ENCODE measurements at regions not wholly inside any gene's neighbourhood (a gene's known extent, or its start where the extent isn't known, plus 50 kb on each side); places are given as distances from the start of the nearest gene placed in this dataset.

GRCh38 chr13:66138172-66138811 lies 1091.8 kb downstream of the PCDH9 start:
- no peak for TF ChIP-seq CTCF (IDR thresholded peaks at IDR 0.05; ENCODE audit: insufficient read depth, low read depth, low read length, missing control alignments)
- DNase-seq (ENCODE audit: low read depth) = no peak
- no peak overlapping the region for H3K4me3 ChIP-seq (ENCODE audit: low read length)

GRCh38 chr13:66137384-66137783 lies 1092.8 kb downstream of the PCDH9 start:
- H3K4me3 ChIP-seq (ENCODE audit: low read length) = no peak overlapping the region
- no peak for TF ChIP-seq CTCF (IDR thresholded peaks at IDR 0.05; ENCODE audit: insufficient read depth, low read depth, low read length, missing control alignments)
- no peak for DNase-seq (ENCODE audit: low read depth)

- TF ChIP-seq CTCF (IDR thresholded peaks at IDR 0.05; ENCODE audit: insufficient read depth, low read depth, low read length, missing control alignments) = no peak
- no peak for DNase-seq (ENCODE audit: low read depth)
- H3K4me3 ChIP-seq (ENCODE audit: low read length) = no peak overlapping the region
Measured at GRCh38 chr13:66128692-66129269, 1101.4 kb downstream of the PCDH9 start.

GRCh38 chr13:66128201-66128600 lies 1101.9 kb downstream of the PCDH9 start:
- no peak overlapping the region for H3K4me3 ChIP-seq (ENCODE audit: low read length)
- DNase-seq (ENCODE audit: low read depth) = no peak
- TF ChIP-seq CTCF (IDR thresholded peaks at IDR 0.05; ENCODE audit: insufficient read depth, low read depth, low read length, missing control alignments) = no peak

- no peak overlapping the region for H3K4me3 ChIP-seq (ENCODE audit: low read length)
- no peak for DNase-seq (ENCODE audit: low read depth)
- no peak for TF ChIP-seq CTCF (IDR thresholded peaks at IDR 0.05; ENCODE audit: insufficient read depth, low read depth, low read length, missing control alignments)
Measured at GRCh38 chr13:66117563-66117962, 1112.6 kb downstream of the PCDH9 start.

GRCh38 chr13:66113882-66114526 lies 1116.1 kb downstream of the PCDH9 start:
- no peak for DNase-seq (ENCODE audit: low read depth)
- no peak for TF ChIP-seq CTCF (IDR thresholded peaks at IDR 0.05; ENCODE audit: insufficient read depth, low read depth, low read length, missing control alignments)
- H3K4me3 ChIP-seq (ENCODE audit: low read length) = no peak overlapping the region

All from epithelial cell of esophagus (primary cell).